ENCODE measurements at regions not wholly inside any gene's neighbourhood (a gene's known extent, or its start where the extent isn't known, plus 50 kb on each side); places are given as distances from the start of the nearest gene placed in this dataset.

DNA sequence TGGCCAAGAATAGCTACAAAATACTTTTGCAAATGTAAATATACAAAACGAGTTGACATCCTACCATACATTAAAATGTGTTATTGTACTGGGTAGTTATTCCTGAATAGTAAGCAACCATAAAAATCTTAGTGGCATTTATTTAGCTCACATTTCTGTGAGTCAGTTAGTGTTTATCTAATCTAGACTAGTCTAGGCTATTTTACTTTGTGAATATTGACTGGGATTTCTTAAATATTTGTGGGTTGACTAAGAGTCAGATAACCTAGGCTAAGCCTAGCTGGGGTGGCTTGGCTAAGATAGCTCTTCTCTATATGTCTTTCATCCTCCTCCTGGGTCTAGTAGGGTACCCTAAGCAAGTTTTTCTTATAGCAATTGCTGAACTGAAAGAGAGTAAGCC is 543.8 kb upstream of the DIAPH2 start:
- intact Hi-C loops (cut with DNase I; ENCODE audit: low total_unique reads), result no loop called here
- Histone ChIP-seq H3K4me1 (no peaks in the 10 kb centered on the region), H3K9me3 (peaks cover 0 to 4% of the 10 kb centered on the region in 2 donors), H3K27ac (no peak overlapping the region), H3K4me3 (no peak overlapping the region), H3K27me3 (peaks cover 0 to 8% of the 10 kb centered on the region in 2 donors), H3K36me3 (no peaks in the 10 kb centered on the region)
- TF ChIP-seq POLR2A (IDR thresholded peaks at IDR 0.05), result no peak
- TF ChIP-seq, protein P1, sequence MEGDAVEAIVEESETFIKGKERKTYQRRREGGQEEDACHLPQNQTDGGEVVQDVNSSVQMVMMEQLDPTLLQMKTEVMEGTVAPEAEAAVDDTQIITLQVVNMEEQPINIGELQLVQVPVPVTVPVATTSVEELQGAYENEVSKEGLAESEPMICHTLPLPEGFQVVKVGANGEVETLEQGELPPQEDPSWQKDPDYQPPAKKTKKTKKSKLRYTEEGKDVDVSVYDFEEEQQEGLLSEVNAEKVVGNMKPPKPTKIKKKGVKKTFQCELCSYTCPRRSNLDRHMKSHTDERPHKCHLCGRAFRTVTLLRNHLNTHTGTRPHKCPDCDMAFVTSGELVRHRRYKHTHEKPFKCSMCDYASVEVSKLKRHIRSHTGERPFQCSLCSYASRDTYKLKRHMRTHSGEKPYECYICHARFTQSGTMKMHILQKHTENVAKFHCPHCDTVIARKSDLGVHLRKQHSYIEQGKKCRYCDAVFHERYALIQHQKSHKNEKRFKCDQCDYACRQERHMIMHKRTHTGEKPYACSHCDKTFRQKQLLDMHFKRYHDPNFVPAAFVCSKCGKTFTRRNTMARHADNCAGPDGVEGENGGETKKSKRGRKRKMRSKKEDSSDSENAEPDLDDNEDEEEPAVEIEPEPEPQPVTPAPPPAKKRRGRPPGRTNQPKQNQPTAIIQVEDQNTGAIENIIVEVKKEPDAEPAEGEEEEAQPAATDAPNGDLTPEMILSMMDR (IDR thresholded peaks at IDR 0.05), result no peak
- TF ChIP-seq POLR2AphosphoS5 (IDR thresholded peaks at IDR 0.05), result no peak
- no peak for DNase-seq (ENCODE audit: low spot score in 2 of 2)

DNA sequence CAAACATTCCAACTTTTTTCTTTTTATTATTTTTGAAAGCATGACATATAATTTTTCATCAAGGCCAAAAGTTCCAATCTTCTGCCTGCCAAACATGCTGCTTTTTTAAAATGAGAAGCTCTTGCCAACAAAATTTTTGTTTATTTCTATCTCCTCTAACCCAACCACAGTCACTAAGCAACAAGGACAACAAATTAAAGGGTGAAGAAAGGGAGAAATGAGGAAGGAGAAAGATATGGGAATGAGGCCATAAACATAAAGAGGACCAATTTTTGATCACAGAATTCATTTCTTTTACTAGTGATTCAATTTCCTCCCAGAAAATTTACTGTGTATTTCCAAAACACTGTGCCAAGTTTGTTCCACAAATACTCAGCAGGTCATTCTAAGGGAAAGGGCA is 537.0 kb upstream of the DIAPH2 start:
- no peaks in the 10 kb centered on the region for H3K36me3 ChIP-seq
- H3K27ac ChIP-seq, result no peak overlapping the region
- H3K4me3 ChIP-seq, result no peak overlapping the region
- peaks cover 4 to 6% of the 10 kb centered on the region in 2 donors for H3K9me3 ChIP-seq
- H3K4me1 ChIP-seq, result no peaks in the 10 kb centered on the region
- TF ChIP-seq POLR2A (IDR thresholded peaks at IDR 0.05) (no peak), POLR2AphosphoS5 (IDR thresholded peaks at IDR 0.05) (no peak)
- TF ChIP-seq, protein P1 (IDR thresholded peaks at IDR 0.05), result no peak
- intact Hi-C loops (cut with DNase I; ENCODE audit: low total_unique reads), result no loop called here
- no peak for DNase-seq (ENCODE audit: low spot score in 2 of 2)
- H3K27me3 ChIP-seq, result no peaks in the 10 kb centered on the region

DNA sequence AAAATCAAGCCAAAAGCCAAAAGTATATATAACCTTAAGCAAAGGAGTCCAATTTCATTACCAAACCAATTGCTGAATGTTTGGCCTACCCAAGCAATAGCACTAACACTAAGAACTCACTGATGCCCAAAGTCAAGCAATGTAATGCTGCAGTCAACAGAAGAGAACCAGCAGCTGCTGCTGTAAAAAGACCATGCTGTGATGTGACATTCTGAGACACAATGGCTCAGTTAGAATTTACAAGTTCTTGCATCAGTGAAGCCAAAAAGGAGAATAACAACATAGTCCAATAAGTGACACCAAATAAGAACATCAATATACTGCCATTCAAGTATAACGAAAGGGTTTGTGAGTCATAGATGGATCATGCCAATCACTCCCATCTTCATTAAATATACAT is 514.0 kb upstream of the DIAPH2 start:
- no peaks in the 10 kb centered on the region for H3K36me3 ChIP-seq
- no peak for DNase-seq (ENCODE audit: low spot score in 2 of 2)
- no peaks in the 10 kb centered on the region for H3K4me1 ChIP-seq
- intact Hi-C loops (cut with DNase I; ENCODE audit: low total_unique reads), result no loop called here
- no peak overlapping the region for H3K4me3 ChIP-seq
- no peak overlapping the region for H3K27ac ChIP-seq
- no peaks in the 10 kb centered on the region for H3K9me3 ChIP-seq
- no peak for TF ChIP-seq POLR2AphosphoS5 (IDR thresholded peaks at IDR 0.05)
- TF ChIP-seq, protein P1 (IDR thresholded peaks at IDR 0.05), result no peak
- no peak for TF ChIP-seq POLR2A (IDR thresholded peaks at IDR 0.05)
- peaks cover 0 to 5% of the 10 kb centered on the region in 2 donors for H3K27me3 ChIP-seq

DNA sequence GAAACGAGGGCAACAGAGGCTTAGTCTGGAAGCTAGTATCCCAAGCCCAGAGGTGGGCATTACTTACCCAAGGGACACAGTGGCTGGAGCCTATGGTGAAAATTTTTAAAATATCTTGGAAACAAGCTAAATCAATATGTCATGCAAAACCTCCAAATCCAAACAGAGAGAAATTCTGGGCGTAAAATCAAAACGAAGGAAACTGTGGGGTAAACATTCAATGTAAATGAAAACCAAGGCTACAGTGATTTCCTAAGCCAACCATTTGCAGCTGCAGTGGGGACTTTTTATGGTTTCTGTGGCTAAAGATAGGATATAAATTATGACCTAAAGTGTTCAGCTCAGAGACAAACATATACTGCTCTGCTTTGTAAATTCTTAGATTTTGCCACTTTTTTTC is 507.7 kb upstream of the DIAPH2 start:
- no peak for DNase-seq (ENCODE audit: low spot score in 2 of 2)
- no peaks in the 10 kb centered on the region for H3K4me1 ChIP-seq
- no peaks in the 10 kb centered on the region for H3K9me3 ChIP-seq
- H3K36me3 ChIP-seq, result no peaks in the 10 kb centered on the region
- peaks cover 0 to 12% of the 10 kb centered on the region in 2 donors for H3K27me3 ChIP-seq
- H3K27ac ChIP-seq, result no peak overlapping the region
- TF ChIP-seq, protein P1 (IDR thresholded peaks at IDR 0.05), result no peak
- TF ChIP-seq POLR2A (IDR thresholded peaks at IDR 0.05) (no peak), POLR2AphosphoS5 (IDR thresholded peaks at IDR 0.05) (no peak)
- intact Hi-C loops (cut with DNase I; ENCODE audit: low total_unique reads), result no loop called here
- H3K4me3 ChIP-seq, result no peak overlapping the region

DNA sequence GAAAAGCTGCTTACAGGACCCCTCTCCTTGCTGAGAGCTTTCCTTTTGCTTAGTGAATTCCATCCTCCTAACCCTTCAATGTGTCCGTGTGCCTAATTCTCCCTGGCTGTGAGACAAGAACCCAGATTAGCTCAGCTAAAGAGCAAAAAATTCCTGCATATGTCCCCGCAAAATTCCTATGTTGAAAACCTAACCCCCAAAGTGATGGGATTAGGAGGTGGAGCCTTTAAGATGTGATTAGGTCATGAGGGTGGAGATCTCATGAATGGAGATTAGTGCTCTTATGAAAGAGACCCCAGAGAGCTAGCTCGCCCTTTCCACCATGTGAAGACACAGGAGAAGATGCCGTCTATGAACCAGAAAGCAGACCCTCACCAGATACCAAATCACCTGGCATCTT is 503.0 kb upstream of the DIAPH2 start:
- TF ChIP-seq POLR2AphosphoS5 (IDR thresholded peaks at IDR 0.05) (no peak), POLR2A (IDR thresholded peaks at IDR 0.05) (no peak)
- TF ChIP-seq, protein P1 (IDR thresholded peaks at IDR 0.05), result no peak
- no peak overlapping the region for H3K27ac ChIP-seq
- no peaks in the 10 kb centered on the region for H3K9me3 ChIP-seq
- H3K36me3 ChIP-seq, result no peaks in the 10 kb centered on the region
- no peak for DNase-seq (ENCODE audit: low spot score in 2 of 2)
- H3K4me1 ChIP-seq, result no peaks in the 10 kb centered on the region
- peaks cover 0 to 18% of the 10 kb centered on the region in 2 donors for H3K27me3 ChIP-seq
- no peak overlapping the region for H3K4me3 ChIP-seq
- intact Hi-C loops (cut with DNase I; ENCODE audit: low total_unique reads), result no loop called here

Measured in breast epithelium (tissue), 4 donors.